Endothelial cell of umbilical vein (primary cell): ENCODE measurements at regions not wholly inside any gene's neighbourhood (a gene's known extent, or its start where the extent isn't known, plus 50 kb on each side); places are given as distances from the start of the nearest gene placed in this dataset.

Experiments used
- BruUV-seq: library from RNA; stranded (reverse); fragments of 400-500 nt; replicated peaks from 2 replicates; lab custom pipeline; 2021; lab: Mats Ljungman, UMichigan
- CTCF ChIA-PET: fragments of 300-600, 350-600 bp; sonication (Branson Sonifier 250); formaldehyde crosslinking; loops from one replicate; lab custom pipeline; 2021; ENCODE audit warnings: antibody characterized with exemption, inconsistent platforms; lab: Charles Lee
- POLR2A ChIA-PET: fragments of 300-600, 350-600 bp; sonication (Branson Sonifier 250); formaldehyde crosslinking; loops from one replicate; lab custom pipeline; 2021; ENCODE audit warnings: antibody characterized with exemption, inconsistent platforms; lab: Charles Lee
- DNase-seq: peaks from one replicate; pipeline ENCODE4 v3.0.0-alpha.2; 2011; ENCODE audit warnings: low read depth, low spot score
- FAIRE-seq: peaks from 2 replicates; lab custom pipeline; 2011; peaks lifted over from hg19 to GRCh38; lab: Jason Lieb, UNC
- H2AFZ ChIP-seq: 2 replicates; pipeline ENCODE4 v1.6.0; 2012; ENCODE audit warnings: low read depth, low read length, control low read depth, inconsistent platforms
- H3K27ac ChIP-seq: 2 replicates; pipeline ENCODE4 v1.5.1; 2011; ENCODE audit warnings: low read depth, mild to moderate bottlenecking, control low read depth, low read length, moderate library complexity; ENCODE audit not compliant: insufficient read depth
- H3K27me3 ChIP-seq, 2 experiments: 2 replicates each; pipeline versions ENCODE4 v1.6.0 to v1.6.1; 2011; ENCODE audit warnings: low read length in 2 of 2, mixed read lengths in 1 of 2; ENCODE audit not compliant: control insufficient read depth in 2 of 2, insufficient read depth in 2 of 2
- H3K36me3 ChIP-seq, 2 experiments: 2 replicates in 1 of 2; 3 replicates in 1 of 2; pipeline ENCODE4 v1.5.1; 2011; ENCODE audit warnings: low read length in 2 of 2, mild to moderate bottlenecking in 1 of 2, moderate library complexity in 1 of 2; ENCODE audit not compliant: control insufficient read depth in 2 of 2, insufficient read depth in 2 of 2; ENCODE audit errors: extremely low read depth in 1 of 2
- H3K4me1 ChIP-seq: 3 replicates; pipeline ENCODE4 v1.5.1; 2011; ENCODE audit warnings: mild to moderate bottlenecking, low read length; ENCODE audit not compliant: control insufficient read depth, insufficient read depth; ENCODE audit errors: extremely low read depth
- H3K4me2 ChIP-seq: 2 replicates; pipeline ENCODE4 v1.6.1; 2011; ENCODE audit warnings: low read length, control low read depth, mixed read lengths; ENCODE audit not compliant: insufficient read depth
- H3K4me3 ChIP-seq, 3 experiments: fragments of 200-600 bp in 1 of 3; sonication (generic), shearing (Covaris generic) in 1 of 3; replicated peaks in 1 of 3; 2 replicates each; pipeline ENCODE4 v1.5.1; 2011 to 2016; ENCODE audit warnings: control low read depth in 3 of 3, low read length in 3 of 3, mild to moderate bottlenecking in 2 of 3, inconsistent platforms in 1 of 3, low read depth in 1 of 3, moderate library complexity in 1 of 3; ENCODE audit not compliant: insufficient read depth in 1 of 3
- H3K79me2 ChIP-seq: 2 replicates; pipeline ENCODE4 v1.6.0; 2012; ENCODE audit warnings: low read length, inconsistent platforms; ENCODE audit not compliant: control insufficient read depth, insufficient read depth
- H3K9ac ChIP-seq: replicated peaks from 2 replicates; pipeline ENCODE3; 2011; ENCODE audit warnings: low read length, control low read depth; ENCODE audit not compliant: insufficient read depth; ENCODE audit errors: extremely low read depth
- H3K9me1 ChIP-seq: replicated peaks from 3 replicates; pipeline ENCODE4 v1.6.0; 2011; ENCODE audit warnings: mild to moderate bottlenecking, low read length; ENCODE audit not compliant: control insufficient read depth, insufficient read depth; ENCODE audit errors: extremely low read depth
- H3K9me3 ChIP-seq: replicated peaks from 2 replicates; pipeline ENCODE4 v1.5.1; 2012; ENCODE audit warnings: low read length, inconsistent platforms; ENCODE audit not compliant: control insufficient read depth, insufficient read depth
- H4K20me1 ChIP-seq: replicated peaks from 2 replicates; pipeline ENCODE3; 2011; ENCODE audit warnings: mild to moderate bottlenecking, low read length; ENCODE audit not compliant: control insufficient read depth, insufficient read depth; ENCODE audit errors: extremely low read depth
- EZH2 ChIP-seq: IDR thresholded peaks from 2 replicates; pipeline ENCODE4 v1.6.1; 2012; ENCODE audit warnings: borderline replicate concordance, low read depth, mild to moderate bottlenecking, moderate library complexity, low read length, inconsistent platforms; ENCODE audit not compliant: severe bottlenecking
- FOS ChIP-seq: IDR thresholded peaks from 2 replicates; pipeline ENCODE4 v1.6.1; 2011; ENCODE audit warnings: mild to moderate bottlenecking, low read length, moderate library complexity, borderline replicate concordance; ENCODE audit not compliant: insufficient read depth
- GATA2 ChIP-seq: IDR thresholded peaks from 2 replicates; pipeline ENCODE4 v1.7.0; 2011; ENCODE audit warnings: low read depth, mild to moderate bottlenecking, moderate library complexity, mixed read lengths, low read length; ENCODE audit not compliant: insufficient read length, insufficient read depth
- JUN ChIP-seq: IDR thresholded peaks from 2 replicates; pipeline ENCODE4 v1.6.1; 2011; ENCODE audit warnings: borderline replicate concordance, low read depth; ENCODE audit not compliant: insufficient read length, insufficient read depth
- MYC ChIP-seq: IDR thresholded peaks from one replicate; pipeline ENCODE4 v1.6.1; 2011; ENCODE audit warnings: mild to moderate bottlenecking, low read depth, low read length
- POLR2A ChIP-seq: IDR thresholded peaks from 2 replicates; pipeline ENCODE4 v1.6.1; 2012; ENCODE audit warnings: low read depth, mild to moderate bottlenecking, control low read depth, low read length
- POLR2AphosphoS5 ChIP-seq: IDR thresholded peaks from 2 replicates; pipeline ENCODE4 v1.6.1; 2012; ENCODE audit warnings: low read depth, mild to moderate bottlenecking, control low read depth, low read length, moderate library complexity; ENCODE audit not compliant: insufficient read depth
- dilution Hi-C: fragments of 300-500 bp; cut with MboI; formaldehyde crosslinking; loops from one replicate; pipeline ENCODE4 v1.15.0; 2019; ENCODE audit warnings: low sequenced_read_pairs; ENCODE audit not compliant: extremely low pct_ligation_motif_present
- intact Hi-C: fragments of 100-400 bp; cut with micrococcal nuclease; formaldehyde crosslinking; loops from one replicate; pipeline ENCODE4 v1.10.0; 2022
- TF ChIP-seq, protein P1 (sequence below): IDR thresholded peaks from 2 replicates; pipeline ENCODE4 v1.6.1; 2011; ENCODE audit not compliant: insufficient read depth, insufficient read length
- TF ChIP-seq, protein P2 (sequence below), 2 donors: IDR thresholded peaks; 1 replicate in 1 of 2; 2 replicates in 1 of 2; pipeline ENCODE4 v1.5.1; 2011; ENCODE audit warnings: low read length in 2 of 2, mild to moderate bottlenecking in 2 of 2, moderate library complexity in 2 of 2, control low read depth in 1 of 2, inconsistent platforms in 1 of 2, low read depth in 1 of 2; ENCODE audit not compliant: insufficient read depth in 1 of 2; ENCODE audit errors: extremely low read depth in 1 of 2

DNA sequence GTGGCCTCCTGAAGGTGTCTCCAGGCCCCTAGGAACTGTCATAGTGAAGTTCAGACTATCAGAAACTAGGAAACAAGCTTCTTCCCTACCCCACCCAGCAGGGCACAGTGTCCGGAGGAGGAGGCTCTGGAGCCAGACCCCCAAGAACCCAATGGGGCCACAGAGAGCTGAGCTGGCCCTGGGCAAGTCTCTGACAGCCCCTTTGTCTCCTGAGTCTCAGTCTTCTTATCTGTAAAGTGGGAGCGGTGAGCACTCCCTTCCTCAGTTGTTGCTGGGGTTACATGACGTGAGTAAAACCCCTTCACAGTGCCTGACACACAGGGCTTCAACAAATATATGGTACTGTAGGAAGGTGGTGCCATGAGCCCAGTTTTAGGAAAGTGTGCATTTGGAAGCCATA is 675.8 kb downstream of the MATN1 start:
- Histone ChIP-seq H4K20me1 (no peaks in the 10 kb centered on the region), H3K4me2 (no peak overlapping the region), H3K79me2 (no peaks in the 10 kb centered on the region), H3K9me3 (no peaks in the 10 kb centered on the region), H3K9ac (no peak overlapping the region), H3K4me1 (no peaks in the 10 kb centered on the region), H2AFZ (no peak overlapping the region), H3K4me3 (no peak overlapping the region), H3K9me1 (no peaks in the 10 kb centered on the region), H3K27me3 (no peaks in the 10 kb centered on the region), H3K27ac (no peak overlapping the region), H3K36me3 (no peaks in the 10 kb centered on the region)
- POLR2A ChIA-PET = no interaction called here
- TF ChIP-seq MYC (no peak), POLR2A (no peak), JUN (no peak), POLR2AphosphoS5 (no peak), EZH2 (no peak), GATA2 (no peak), FOS (no peak)
- TF ChIP-seq, protein P1, sequence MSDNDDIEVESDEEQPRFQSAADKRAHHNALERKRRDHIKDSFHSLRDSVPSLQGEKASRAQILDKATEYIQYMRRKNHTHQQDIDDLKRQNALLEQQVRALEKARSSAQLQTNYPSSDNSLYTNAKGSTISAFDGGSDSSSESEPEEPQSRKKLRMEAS = no peak
- TF ChIP-seq, protein P2, sequence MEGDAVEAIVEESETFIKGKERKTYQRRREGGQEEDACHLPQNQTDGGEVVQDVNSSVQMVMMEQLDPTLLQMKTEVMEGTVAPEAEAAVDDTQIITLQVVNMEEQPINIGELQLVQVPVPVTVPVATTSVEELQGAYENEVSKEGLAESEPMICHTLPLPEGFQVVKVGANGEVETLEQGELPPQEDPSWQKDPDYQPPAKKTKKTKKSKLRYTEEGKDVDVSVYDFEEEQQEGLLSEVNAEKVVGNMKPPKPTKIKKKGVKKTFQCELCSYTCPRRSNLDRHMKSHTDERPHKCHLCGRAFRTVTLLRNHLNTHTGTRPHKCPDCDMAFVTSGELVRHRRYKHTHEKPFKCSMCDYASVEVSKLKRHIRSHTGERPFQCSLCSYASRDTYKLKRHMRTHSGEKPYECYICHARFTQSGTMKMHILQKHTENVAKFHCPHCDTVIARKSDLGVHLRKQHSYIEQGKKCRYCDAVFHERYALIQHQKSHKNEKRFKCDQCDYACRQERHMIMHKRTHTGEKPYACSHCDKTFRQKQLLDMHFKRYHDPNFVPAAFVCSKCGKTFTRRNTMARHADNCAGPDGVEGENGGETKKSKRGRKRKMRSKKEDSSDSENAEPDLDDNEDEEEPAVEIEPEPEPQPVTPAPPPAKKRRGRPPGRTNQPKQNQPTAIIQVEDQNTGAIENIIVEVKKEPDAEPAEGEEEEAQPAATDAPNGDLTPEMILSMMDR (IDR thresholded peaks at IDR 0.05; ENCODE audit: extremely low read depth in 1 of 2, insufficient read depth in 1 of 2, low read depth in 1 of 2, low read length in 2 of 2) = no peak
- CTCF ChIA-PET = no interaction called here
- intact Hi-C loops = no loop called here
- BruUV-seq = no TSS peak
- FAIRE-seq (no peak), DNase-seq (no peak)
- dilution Hi-C loops = no loop called here
